Prostate gland (tissue), 2 donors: ENCODE measurements at regions not wholly inside any gene's neighbourhood (a gene's known extent, or its start where the extent isn't known, plus 50 kb on each side); places are given as distances from the start of the nearest gene placed in this dataset.

ENCODE experiments used
- DNase-seq: peaks from one replicate; pipeline ENCODE4 v3.0.0-alpha.2; 2019; ENCODE audit warnings: low spot score
- H3K27ac ChIP-seq, 2 donors: fragments of 200-600 bp; sonication (generic); 2 replicates each; pipeline ENCODE4 v1.5.1; 2017 to 2019
- H3K27me3 ChIP-seq: fragments of 200-600 bp; sonication (generic); replicated peaks from 2 replicates; pipeline ENCODE4 v1.5.1; 2019; ENCODE audit not compliant: insufficient read depth
- H3K36me3 ChIP-seq, 2 donors: fragments of 200-600 bp; sonication (generic); 1 replicate in 1 of 2; 2 replicates in 1 of 2; pipeline versions ENCODE4 v1.5.1 to v1.8.1; 2017 to 2019
- H3K4me1 ChIP-seq: fragments of 200-600 bp; sonication (generic); replicated peaks from 2 replicates; pipeline ENCODE4 v1.5.1; 2019
- H3K4me3 ChIP-seq, 2 donors: fragments of 200-600 bp; sonication (generic); 2 replicates each; pipeline ENCODE4 v1.5.1; 2017 to 2019
- H3K9me3 ChIP-seq: fragments of 200-600 bp; sonication (generic); 2 replicates; pipeline ENCODE4 v1.5.1; 2017
- POLR2A ChIP-seq: fragments of 450-650 bp; IDR thresholded peaks from one replicate; pipeline ENCODE4 v1.6.1; 2016; ENCODE audit warnings: antibody characterized with exemption, mild to moderate bottlenecking
- POLR2AphosphoS5 ChIP-seq: sonication (generic); formaldehyde crosslinking; IDR thresholded peaks from one replicate; pipeline ENCODE4 v1.6.1; 2017; ENCODE audit warnings: antibody characterized with exemption
- WGBS: methylation state at CpG from one replicate; pipeline ENCODE4 v1.1.5; 2018; 5-methylcytosine and 5-hydroxymethylcytosine counted together
- intact Hi-C: fragments of 100-400 bp; cut with DNase I; formaldehyde crosslinking; loops from one replicate; pipeline ENCODE4 v1.14.2; 2022
- TF ChIP-seq, protein P1 (sequence below), 4 experiments: fragments of 200-600 bp in 2 of 4; fragments of 450-650 bp in 2 of 4; sonication (generic) in 2 of 4; IDR thresholded peaks; 1 replicate in 3 of 4; 2 replicates in 1 of 4; pipeline ENCODE4 v1.5.1; 2016 to 2019; ENCODE audit warnings: antibody characterized with exemption in 4 of 4, mild to moderate bottlenecking in 2 of 4, moderate library complexity in 2 of 4

DNA sequence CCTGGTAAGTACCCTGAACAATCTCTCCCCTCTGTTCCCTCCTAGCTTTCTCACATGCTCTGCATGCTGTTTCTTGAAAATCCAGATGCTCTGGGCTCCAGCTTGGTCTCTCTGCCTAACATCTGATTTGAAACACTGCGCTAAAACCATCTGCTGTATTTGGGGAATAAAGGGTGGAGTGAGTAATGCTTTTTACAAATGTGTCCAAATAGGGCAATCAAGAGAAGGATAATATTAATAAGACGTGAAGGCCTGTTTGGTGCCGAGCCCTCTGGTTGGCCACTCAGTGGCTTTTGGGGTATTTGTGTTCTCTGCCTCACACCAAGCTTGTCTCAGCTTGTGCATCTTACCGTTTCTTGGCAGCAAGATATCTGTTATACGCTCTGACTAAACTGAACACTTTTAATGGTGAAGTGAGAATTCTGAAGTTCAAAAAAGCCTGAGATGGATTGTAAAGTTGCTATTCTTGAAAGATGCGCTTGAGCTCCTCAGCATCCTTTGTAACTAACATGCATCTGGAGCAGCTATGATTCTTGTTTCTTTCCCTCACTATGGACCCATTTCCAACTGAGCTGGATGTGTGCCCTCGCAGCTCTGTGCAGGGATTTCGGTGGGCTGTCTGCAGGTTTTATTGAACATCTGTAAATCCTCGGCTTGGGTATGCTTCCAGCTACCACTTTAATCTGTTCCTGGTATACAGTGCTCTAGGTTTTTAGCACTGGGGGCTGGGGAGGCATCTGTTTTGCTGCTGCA lies 269.4 kb downstream of the RWDD3 start:
- no peak for DNase-seq
- 36% methylated on average over 9 of the region's 9 CpGs for WGBS
- Histone ChIP-seq H3K27me3 (no peaks in the 10 kb centered on the region), H3K27ac (no peak overlapping the region), H3K36me3 (no peaks in the 10 kb centered on the region), H3K4me1 (no peaks in the 10 kb centered on the region), H3K4me3 (no peak overlapping the region), H3K9me3 (no peaks in the 10 kb centered on the region)
- intact Hi-C loops = no loop called here
- TF ChIP-seq POLR2A = no peak
- TF ChIP-seq POLR2AphosphoS5 = no peak
- TF ChIP-seq, protein P1, sequence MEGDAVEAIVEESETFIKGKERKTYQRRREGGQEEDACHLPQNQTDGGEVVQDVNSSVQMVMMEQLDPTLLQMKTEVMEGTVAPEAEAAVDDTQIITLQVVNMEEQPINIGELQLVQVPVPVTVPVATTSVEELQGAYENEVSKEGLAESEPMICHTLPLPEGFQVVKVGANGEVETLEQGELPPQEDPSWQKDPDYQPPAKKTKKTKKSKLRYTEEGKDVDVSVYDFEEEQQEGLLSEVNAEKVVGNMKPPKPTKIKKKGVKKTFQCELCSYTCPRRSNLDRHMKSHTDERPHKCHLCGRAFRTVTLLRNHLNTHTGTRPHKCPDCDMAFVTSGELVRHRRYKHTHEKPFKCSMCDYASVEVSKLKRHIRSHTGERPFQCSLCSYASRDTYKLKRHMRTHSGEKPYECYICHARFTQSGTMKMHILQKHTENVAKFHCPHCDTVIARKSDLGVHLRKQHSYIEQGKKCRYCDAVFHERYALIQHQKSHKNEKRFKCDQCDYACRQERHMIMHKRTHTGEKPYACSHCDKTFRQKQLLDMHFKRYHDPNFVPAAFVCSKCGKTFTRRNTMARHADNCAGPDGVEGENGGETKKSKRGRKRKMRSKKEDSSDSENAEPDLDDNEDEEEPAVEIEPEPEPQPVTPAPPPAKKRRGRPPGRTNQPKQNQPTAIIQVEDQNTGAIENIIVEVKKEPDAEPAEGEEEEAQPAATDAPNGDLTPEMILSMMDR (IDR thresholded peaks at IDR 0.05) = no peak

DNA sequence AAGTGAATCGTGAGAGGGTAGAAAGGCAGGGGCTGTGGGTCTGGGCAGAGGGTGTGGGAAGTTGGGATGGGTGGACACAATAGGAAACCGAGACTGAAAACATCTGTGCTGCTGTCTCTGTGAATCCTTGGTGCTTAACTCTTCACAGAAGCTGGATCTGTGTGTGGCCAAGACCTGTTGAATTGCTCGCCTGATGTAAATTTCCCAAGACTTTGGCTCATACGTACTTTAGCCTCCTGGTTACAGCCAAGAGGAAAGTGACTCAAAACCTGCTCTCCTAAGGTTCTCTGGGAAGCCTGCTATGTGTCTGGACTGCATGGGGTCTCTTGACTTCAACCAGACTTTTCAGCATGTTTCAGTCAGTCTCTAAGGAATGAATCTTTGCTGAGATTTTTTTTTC lies 270.3 kb downstream of the RWDD3 start:
- intact Hi-C loops = no loop called here
- no peaks in the 10 kb centered on the region for H3K4me1 ChIP-seq
- no peak for DNase-seq

DNA sequence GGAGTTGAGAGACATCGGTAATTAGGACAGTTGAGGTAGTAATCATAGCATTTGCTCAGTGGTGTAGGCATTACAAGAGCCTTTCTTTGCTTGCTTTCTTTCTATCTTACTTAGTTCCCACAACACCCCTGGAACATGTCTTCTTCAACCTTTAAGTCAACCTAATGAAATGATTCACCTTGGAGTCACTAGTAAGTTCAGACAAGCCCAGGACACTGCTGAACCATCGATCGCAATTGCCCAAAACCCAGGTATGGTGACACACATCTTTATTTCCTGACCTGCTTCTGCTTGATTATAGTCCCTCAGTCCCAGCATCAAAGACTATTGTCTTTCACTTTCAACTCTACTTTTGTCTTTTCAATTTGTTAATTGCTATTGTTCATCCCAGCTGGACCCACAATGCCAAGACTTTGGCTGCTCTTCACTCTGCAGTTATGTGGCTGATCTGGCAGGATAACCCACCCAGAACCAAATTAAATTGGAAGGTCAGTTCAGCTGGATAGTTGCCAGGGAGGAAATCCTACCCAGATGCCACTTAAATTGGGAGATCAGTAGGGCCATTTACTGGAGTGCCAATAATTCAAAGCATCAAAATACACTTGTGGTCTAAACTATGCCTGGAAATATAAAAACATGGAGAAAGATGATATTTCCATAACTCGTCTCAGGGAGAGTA lies 272.9 kb downstream of the RWDD3 start:
- TF ChIP-seq POLR2A (no peak), POLR2AphosphoS5 (no peak)
- TF ChIP-seq, protein P1 (IDR thresholded peaks at IDR 0.05) = no peak
- H3K4me3 ChIP-seq = no peak overlapping the region
- H3K27me3 ChIP-seq = no peaks in the 10 kb centered on the region
- intact Hi-C loops = no loop called here
- no peak overlapping the region for H3K27ac ChIP-seq
- no peaks in the 10 kb centered on the region for H3K4me1 ChIP-seq
- no peaks in the 10 kb centered on the region for H3K9me3 ChIP-seq
- no peaks in the 10 kb centered on the region for H3K36me3 ChIP-seq
- 93% methylated on average over 4 of the region's 4 CpGs for WGBS
- no peak for DNase-seq

More for the DNA sequence above, 270.3 kb downstream of the RWDD3 start:
- WGBS = 70% methylated on average over 4 of the region's 4 CpGs
- H3K4me3 ChIP-seq = no peak overlapping the region
- no peak overlapping the region for H3K27ac ChIP-seq
- TF ChIP-seq POLR2AphosphoS5 = no peak
- TF ChIP-seq POLR2A = no peak
- TF ChIP-seq, protein P1 (IDR thresholded peaks at IDR 0.05) = no peak
- no peaks in the 10 kb centered on the region for H3K27me3 ChIP-seq
- H3K36me3 ChIP-seq = no peaks in the 10 kb centered on the region
- H3K9me3 ChIP-seq = no peaks in the 10 kb centered on the region

DNA sequence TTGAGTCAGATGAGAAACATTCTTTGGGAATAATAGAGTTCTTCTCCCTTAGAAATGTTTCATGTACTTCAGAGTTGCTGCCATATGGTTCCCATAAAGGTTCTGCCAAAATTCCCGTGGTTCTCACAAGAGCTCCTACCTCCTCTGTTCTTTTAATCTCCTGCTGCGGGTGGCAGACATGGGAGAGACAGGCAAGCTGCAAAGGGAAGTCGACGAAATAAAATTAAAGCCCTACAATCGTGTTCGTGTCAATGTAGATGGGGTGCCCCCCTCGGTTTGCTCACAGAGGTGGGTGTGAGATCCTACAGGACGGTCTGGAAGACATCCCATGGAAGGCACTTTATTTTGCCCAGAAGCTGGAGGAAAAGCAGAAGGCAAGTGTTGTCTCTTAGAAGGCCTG lies 276.0 kb downstream of the RWDD3 start:
- intact Hi-C loops = no loop called here

More for the DNA sequence above, 276.0 kb downstream of the RWDD3 start:
- Histone ChIP-seq H3K4me3 (no peak overlapping the region), H3K36me3 (no peaks in the 10 kb centered on the region), H3K4me1 (no peaks in the 10 kb centered on the region), H3K9me3 (no peaks in the 10 kb centered on the region), H3K27me3 (no peaks in the 10 kb centered on the region), H3K27ac (no peak overlapping the region)
- no peak for DNase-seq
- WGBS = 63% methylated on average over 8 of the region's 8 CpGs
- no peak for TF ChIP-seq POLR2A
- TF ChIP-seq POLR2AphosphoS5 = no peak
- TF ChIP-seq, protein P1 (IDR thresholded peaks at IDR 0.05) = no peak
